Mononuclear cell (primary cell): ENCODE measurements at regions not wholly inside any gene's neighbourhood (a gene's known extent, or its start where the extent isn't known, plus 50 kb on each side); places are given as distances from the start of the nearest gene placed in this dataset.

Experiments used
- H3K27me3 ChIP-seq: 2 replicates; pipeline ENCODE4 v1.6.0; 2011; ENCODE audit warnings: low read length, control low read depth; ENCODE audit not compliant: insufficient read depth
- H3K4me1 ChIP-seq: 2 replicates; pipeline ENCODE4 v1.5.1; 2011; ENCODE audit warnings: mild to moderate bottlenecking, low read length, control low read depth; ENCODE audit not compliant: insufficient read depth
- H3K4me3 ChIP-seq: 2 replicates; pipeline ENCODE4 v1.5.1; 2011; ENCODE audit warnings: mild to moderate bottlenecking, low read length, moderate library complexity
- H3K9me3 ChIP-seq: 2 replicates; pipeline ENCODE4 v1.5.1; 2011; ENCODE audit warnings: low read depth, mild to moderate bottlenecking, control low read depth, low read length

GRCh38 chr14:22513066-22513812 is 75.8 kb downstream of the DAD1 start:
- no peaks in the 10 kb centered on the region for H3K27me3 ChIP-seq
- peak overlapping the region; percentile 7 for H3K4me3 ChIP-seq
- H3K4me1 ChIP-seq = peaks cover 75% of the 10 kb centered on the region
- no peaks in the 10 kb centered on the region for H3K9me3 ChIP-seq

DNA sequence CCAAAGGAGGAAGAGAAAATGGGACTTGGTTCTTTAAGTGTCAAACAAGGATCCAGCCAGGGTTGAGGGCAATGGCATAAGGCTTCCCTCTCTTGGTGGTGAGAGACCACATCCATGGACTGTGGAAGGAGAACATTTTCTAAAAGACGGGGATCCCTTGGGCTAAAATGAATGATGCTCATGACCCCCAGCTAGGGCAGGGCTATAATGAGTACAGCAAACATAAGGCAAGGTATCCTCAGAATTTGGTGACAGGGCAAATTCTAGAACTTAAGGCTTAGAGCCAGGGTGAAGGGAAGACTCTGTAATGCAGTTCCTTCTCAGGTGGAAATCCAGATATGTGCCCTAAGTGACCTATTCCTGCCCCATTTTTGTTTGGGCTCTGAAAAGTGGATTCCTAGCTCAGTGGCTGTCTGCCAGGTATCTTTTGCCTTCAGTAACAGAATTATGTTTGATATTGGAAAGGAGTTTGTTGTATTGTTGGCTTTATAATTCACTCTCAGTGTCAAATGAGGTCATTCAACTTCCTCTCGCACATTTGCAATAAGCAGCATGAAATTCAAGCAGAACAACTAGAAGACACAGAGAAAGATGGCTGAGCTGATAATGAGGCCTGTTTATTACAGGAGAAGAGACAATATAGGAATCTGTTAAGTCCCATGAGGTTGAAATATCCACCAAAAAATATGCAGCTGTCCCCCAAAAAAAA is 76.8 kb downstream of the DAD1 start:
- Histone ChIP-seq H3K27me3 (no peaks in the 10 kb centered on the region), H3K9me3 (no peaks in the 10 kb centered on the region), H3K4me1 (peaks cover 66% of the 10 kb centered on the region), H3K4me3 (peak overlapping the region; percentile 0)

DNA sequence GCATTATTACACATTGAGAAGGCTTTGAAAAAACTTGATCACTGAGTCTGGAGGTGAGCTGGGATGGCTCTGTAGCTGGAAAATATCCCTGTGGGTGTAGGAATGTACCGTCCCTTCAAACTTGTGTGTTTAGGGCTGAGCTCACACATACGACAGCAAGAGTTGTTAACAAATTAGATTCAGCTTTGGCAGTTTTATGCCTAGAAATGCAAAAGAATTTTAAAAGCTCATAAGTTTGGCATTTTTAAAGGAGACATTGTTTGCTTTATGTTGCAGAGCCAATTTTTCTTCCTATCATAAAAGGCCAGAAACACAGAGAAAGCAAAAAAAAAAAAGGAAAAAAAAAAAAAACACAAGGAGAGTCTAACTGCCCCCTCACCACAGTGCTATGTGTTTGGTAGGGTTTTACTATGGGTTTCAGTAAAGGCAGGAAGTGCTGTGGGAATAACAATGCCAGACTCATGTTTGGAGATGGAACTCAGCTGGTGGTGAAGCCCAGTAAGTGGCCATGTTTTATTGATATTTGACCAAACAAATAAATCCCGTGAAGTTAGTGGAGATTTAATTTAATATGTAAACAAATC is 78.4 kb downstream of the DAD1 start:
- Histone ChIP-seq H3K9me3 (no peaks in the 10 kb centered on the region), H3K27me3 (no peaks in the 10 kb centered on the region), H3K4me1 (peaks cover 62% of the 10 kb centered on the region), H3K4me3 (peak overlapping the region; percentile 29)

GRCh38 chr14:22509751-22510300 is 79.2 kb downstream of the DAD1 start:
- no peaks in the 10 kb centered on the region for H3K9me3 ChIP-seq
- H3K4me1 ChIP-seq = peaks cover 55% of the 10 kb centered on the region
- H3K27me3 ChIP-seq = no peaks in the 10 kb centered on the region
- H3K4me3 ChIP-seq = peak overlapping the region; percentile 29

DNA sequence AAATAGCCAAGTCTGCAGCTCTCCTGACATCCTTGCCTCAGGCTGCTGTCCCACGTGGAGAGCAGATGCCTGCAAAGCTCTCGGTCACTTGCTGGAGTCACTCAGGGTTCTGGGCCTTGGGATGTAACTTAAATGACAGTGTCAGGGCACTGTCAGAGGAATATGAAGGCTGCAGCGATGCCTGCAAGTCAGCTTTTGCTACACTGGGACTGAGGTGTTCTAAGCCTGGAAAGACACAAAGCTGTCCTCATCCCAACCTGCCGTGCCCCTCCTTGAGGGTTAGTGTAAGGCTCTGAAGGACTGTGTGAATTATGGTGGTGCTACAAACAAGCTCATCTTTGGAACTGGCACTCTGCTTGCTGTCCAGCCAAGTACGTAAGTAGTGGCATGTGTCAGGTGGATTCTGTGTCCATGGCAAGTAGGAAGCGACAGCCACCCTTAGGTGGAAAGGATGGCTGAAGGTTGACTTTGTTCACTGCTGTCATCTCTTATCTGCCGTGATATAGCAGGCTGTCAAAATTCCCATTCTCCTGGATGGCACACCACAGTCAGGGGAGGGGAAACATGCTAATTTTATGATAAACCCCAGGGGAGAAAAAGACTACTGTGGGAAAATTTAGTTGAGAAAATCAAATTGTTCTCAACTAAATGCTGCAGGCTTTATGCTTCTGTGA is 79.9 kb downstream of the DAD1 start:
- no peaks in the 10 kb centered on the region for H3K27me3 ChIP-seq
- no peaks in the 10 kb centered on the region for H3K9me3 ChIP-seq
- peaks cover 51% of the 10 kb centered on the region for H3K4me1 ChIP-seq
- peak overlapping the region; percentile 29 for H3K4me3 ChIP-seq

DNA sequence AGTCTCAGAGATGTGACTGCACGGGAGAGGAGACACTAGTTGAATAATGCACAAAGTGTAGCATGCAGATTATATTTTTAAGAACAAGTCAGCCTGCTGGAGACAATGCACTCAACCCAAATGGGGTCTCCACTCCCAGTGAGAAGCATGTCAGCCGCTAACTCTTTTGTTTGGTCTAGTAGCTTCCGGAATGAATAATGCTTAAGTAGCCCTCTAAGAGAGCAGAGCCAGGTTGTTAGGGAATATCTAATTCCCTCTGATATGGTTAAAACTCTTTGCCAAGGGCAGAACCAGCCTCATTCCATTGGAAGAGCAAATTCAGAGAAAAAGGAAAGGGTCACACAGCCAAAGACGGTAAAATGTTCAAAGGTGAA is 80.4 kb downstream of the DAD1 start:
- peaks cover 46% of the 10 kb centered on the region for H3K4me1 ChIP-seq
- no peaks in the 10 kb centered on the region for H3K9me3 ChIP-seq
- peak overlapping the region; percentile 29 for H3K4me3 ChIP-seq
- no peaks in the 10 kb centered on the region for H3K27me3 ChIP-seq

- Histone ChIP-seq H3K27me3 (no peaks in the 10 kb centered on the region), H3K9me3 (no peaks in the 10 kb centered on the region), H3K4me3 (no peak overlapping the region), H3K4me1 (peaks cover 43% of the 10 kb centered on the region)
Observed at GRCh38 chr14:22508150-22508457, 80.9 kb downstream of the DAD1 start.

DNA sequence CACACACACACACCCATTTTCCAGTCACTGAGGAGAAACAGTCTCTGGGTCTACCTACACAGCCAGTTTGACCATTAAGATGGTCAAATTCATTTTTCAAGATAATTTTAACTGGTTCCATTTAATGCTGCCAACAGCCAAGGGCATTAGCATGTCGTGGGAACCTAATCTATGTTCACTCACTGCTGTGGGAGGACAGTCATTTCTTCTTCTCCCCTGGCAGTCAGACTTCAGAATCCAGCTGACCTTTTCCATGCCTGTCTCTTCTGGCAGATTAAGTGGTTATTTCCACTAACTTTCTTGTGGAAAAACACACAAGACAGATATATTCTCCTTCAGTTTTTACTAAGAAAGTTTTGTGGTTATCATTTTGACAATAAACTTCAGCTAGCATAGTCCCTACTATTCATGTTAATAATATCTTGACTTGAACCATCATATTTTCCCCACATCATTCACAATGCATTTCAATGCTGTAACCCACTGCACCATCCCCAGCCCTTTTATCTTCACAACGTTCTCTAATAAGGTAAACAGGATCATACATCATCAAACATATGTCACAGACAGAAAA is 82.2 kb downstream of the DAD1 start:
- Histone ChIP-seq H3K27me3 (no peaks in the 10 kb centered on the region), H3K9me3 (no peaks in the 10 kb centered on the region), H3K4me3 (peak overlapping the region; percentile 22), H3K4me1 (peaks cover 30% of the 10 kb centered on the region)

GRCh38 chr14:22506378-22506710 is 82.7 kb downstream of the DAD1 start:
- Histone ChIP-seq H3K4me3 (peak overlapping the region; percentile 22), H3K4me1 (peaks cover 25% of the 10 kb centered on the region), H3K9me3 (no peaks in the 10 kb centered on the region), H3K27me3 (no peaks in the 10 kb centered on the region)

DNA sequence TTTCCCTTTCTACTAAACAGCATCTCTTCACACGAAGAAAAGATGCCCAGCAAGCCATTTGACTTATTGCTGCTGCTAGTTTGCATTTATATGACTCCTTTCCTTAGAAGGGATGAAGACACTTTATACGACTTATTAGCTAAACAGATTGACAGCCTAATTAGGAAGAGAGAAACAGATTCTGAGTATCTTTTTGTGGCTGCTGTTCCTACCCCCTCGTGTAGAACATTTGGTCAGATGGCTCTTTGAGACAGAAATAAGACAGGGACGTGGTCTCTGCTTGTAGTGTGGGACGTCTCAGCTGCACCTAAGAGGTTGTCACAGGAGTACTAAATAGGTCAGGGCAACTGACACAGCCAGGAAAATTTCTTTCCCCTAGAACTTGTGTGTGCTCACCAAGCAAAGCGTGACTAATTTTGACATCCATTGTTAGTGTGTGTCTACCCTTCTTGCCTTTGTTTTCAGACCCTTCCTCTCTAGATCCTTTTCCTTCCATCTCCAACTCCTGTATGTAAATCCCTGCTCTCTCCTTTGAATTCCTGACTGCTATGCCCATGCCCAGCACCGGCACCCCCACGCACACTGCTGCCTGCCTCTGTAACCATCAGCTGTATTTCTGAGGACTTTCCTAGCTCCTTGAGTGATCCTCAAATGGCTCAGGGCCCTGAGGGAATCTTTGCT is 83.2 kb downstream of the DAD1 start:
- peak overlapping the region; percentile 22 for H3K4me3 ChIP-seq
- H3K27me3 ChIP-seq = no peaks in the 10 kb centered on the region
- peaks cover 25% of the 10 kb centered on the region for H3K4me1 ChIP-seq
- no peaks in the 10 kb centered on the region for H3K9me3 ChIP-seq

- H3K9me3 ChIP-seq = no peaks in the 10 kb centered on the region
- peaks cover 24% of the 10 kb centered on the region for H3K4me1 ChIP-seq
- H3K27me3 ChIP-seq = no peaks in the 10 kb centered on the region
- H3K4me3 ChIP-seq = no peak overlapping the region
Observed at GRCh38 chr14:22505309-22505696, 83.7 kb downstream of the DAD1 start.

DNA sequence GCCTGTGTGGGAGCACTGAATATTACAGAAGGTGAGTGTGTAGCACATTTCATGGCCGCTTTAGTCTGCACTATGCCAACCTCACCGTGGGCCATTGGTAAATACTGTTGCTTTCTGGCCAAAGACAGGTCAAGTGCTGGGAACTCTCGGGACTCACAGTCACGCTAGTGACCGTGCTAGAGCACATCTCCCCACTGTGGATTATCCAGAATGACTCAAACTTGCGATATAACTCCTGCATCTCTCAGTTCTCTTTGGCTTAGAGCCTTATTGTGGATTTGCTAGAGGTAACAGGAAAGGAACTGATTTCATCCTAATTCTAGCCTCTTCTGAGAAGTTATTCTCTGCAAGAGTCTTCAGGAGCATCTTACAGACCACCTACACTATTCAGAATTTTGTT is 86.5 kb downstream of the DAD1 start:
- Histone ChIP-seq H3K4me3 (peak overlapping the region; percentile 30), H3K27me3 (no peaks in the 10 kb centered on the region), H3K9me3 (no peaks in the 10 kb centered on the region), H3K4me1 (peaks cover 7% of the 10 kb centered on the region)

DNA sequence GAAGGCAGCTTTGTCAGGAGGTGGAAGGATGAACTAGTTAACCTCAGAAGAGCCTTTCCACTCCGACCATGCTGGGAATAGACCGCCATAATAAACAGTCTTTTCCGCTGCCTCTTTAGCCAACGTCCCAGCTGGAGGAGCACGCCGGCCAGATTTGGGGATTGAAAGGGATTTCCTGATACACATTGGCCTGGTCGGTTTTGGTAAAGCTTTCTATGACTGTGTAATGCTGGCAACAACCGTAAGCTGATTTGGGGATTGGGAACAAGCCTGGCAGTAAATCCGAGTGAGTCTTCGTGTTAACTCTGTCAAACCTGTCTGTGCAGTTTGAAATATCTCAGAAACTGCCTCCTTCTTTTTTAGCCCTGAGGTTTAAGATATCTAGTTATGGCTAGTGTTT is 87.0 kb downstream of the DAD1 start:
- no peaks in the 10 kb centered on the region for H3K27me3 ChIP-seq
- H3K4me1 ChIP-seq = peaks cover 12% of the 10 kb centered on the region
- no peaks in the 10 kb centered on the region for H3K9me3 ChIP-seq
- peak overlapping the region; percentile 30 for H3K4me3 ChIP-seq

GRCh38 chr14:22500954-22501726 is 87.9 kb downstream of the DAD1 start:
- Histone ChIP-seq H3K27me3 (no peaks in the 10 kb centered on the region), H3K4me1 (peaks cover 12% of the 10 kb centered on the region), H3K9me3 (no peaks in the 10 kb centered on the region), H3K4me3 (peak overlapping the region; percentile 30)
